ENCODE measurements at regions not wholly inside any gene's neighbourhood (a gene's known extent, or its start where the extent isn't known, plus 50 kb on each side); places are given as distances from the start of the nearest gene placed in this dataset.

- TF ChIP-seq EZH2 (IDR thresholded peaks at IDR 0.05; ENCODE audit: borderline replicate concordance, low read length): no peak
- TF ChIP-seq CTCF (IDR thresholded peaks at IDR 0.05; ENCODE audit: low read length): no peak
These were observed 1168.7 kb upstream of the CELF2 start for GRCh38 chr10:9848981-9849380.
